HepG2 (cell line): ENCODE measurements at regions not wholly inside any gene's neighbourhood (a gene's known extent, or its start where the extent isn't known, plus 50 kb on each side); places are given as distances from the start of the nearest gene placed in this dataset.

Experiments used
- ARNTL ChIP-seq: sonication (generic); formaldehyde crosslinking; IDR thresholded peaks from 2 replicates; pipeline ENCODE4 v1.4.0; 2020; ENCODE audit warnings: mild to moderate bottlenecking, missing genetic modification reagents
- ETV5 ChIP-seq: IDR thresholded peaks from 2 replicates; pipeline ENCODE4 v1.6.1; 2018; ENCODE audit warnings: missing biosample characterization, missing genetic modification reagents, inconsistent platforms, borderline replicate concordance
- GABPA ChIP-seq, 2 experiments: IDR thresholded peaks; 2 replicates each; pipeline ENCODE4 v1.6.1; 2011 to 2016; ENCODE audit warnings: low read depth in 2 of 2, low read length in 1 of 2, missing biosample characterization in 1 of 2, missing genetic modification characterization in 1 of 2
- HHEX ChIP-seq: IDR thresholded peaks from 2 replicates; pipeline ENCODE4 v1.6.1; 2016; ENCODE audit warnings: control low read depth
- MXI1 ChIP-seq: IDR thresholded peaks from 3 replicates; pipeline ENCODE4 v1.6.1; 2012; ENCODE audit warnings: low read depth, low read length, inconsistent platforms, borderline replicate concordance
- NFE2L1 ChIP-seq: sonication (generic); formaldehyde crosslinking; IDR thresholded peaks from 2 replicates; pipeline ENCODE4 v1.4.0; 2020; ENCODE audit warnings: missing genetic modification reagents, mild to moderate bottlenecking, borderline replicate concordance
- NR2F2 ChIP-seq: IDR thresholded peaks from 2 replicates; pipeline ENCODE4 v1.6.1; 2012; ENCODE audit warnings: low read depth, inconsistent platforms, borderline replicate concordance
- PREB ChIP-seq: sonication (generic); formaldehyde crosslinking; IDR thresholded peaks from 2 replicates; pipeline ENCODE4 v1.4.0; 2020; ENCODE audit warnings: missing genetic modification reagents
- RARA ChIP-seq: IDR thresholded peaks from 2 replicates; pipeline ENCODE4 v1.6.1; 2016; ENCODE audit warnings: missing genetic modification reagents, missing compliant biosample characterization
- SIN3B ChIP-seq: fragments of 150-350 bp; IDR thresholded peaks from 2 replicates; pipeline ENCODE4 v1.6.1; 2014; ENCODE audit warnings: low read length
- SOX6 ChIP-seq, 2 experiments: fragments of 450-650 bp in 1 of 2; sonication (generic) in 1 of 2; formaldehyde crosslinking in 1 of 2; IDR thresholded peaks; 2 replicates each; pipeline versions ENCODE4 v1.4.0 to v1.6.1; 2017 to 2020; ENCODE audit warnings: antibody characterized with exemption in 1 of 2, mild to moderate bottlenecking in 1 of 2, missing genetic modification reagents in 1 of 2
- TEAD3 ChIP-seq: optimal IDR thresholded peaks from 2 replicates; pipeline ENCODE3; 2016; ENCODE audit warnings: borderline replicate concordance
- TFDP1 ChIP-seq: IDR thresholded peaks from 2 replicates; pipeline ENCODE4 v1.6.1; 2016; ENCODE audit warnings: missing compliant biosample characterization, missing genetic modification reagents, borderline replicate concordance
- ZNF142 ChIP-seq: sonication (generic); formaldehyde crosslinking; IDR thresholded peaks from 2 replicates; pipeline ENCODE4 v1.4.0; 2020; ENCODE audit warnings: missing genetic modification reagents
- ZSCAN31 ChIP-seq: sonication (generic); formaldehyde crosslinking; IDR thresholded peaks from 2 replicates; pipeline ENCODE4 v1.5.0; 2020; ENCODE audit warnings: low read depth, mild to moderate bottlenecking, missing genetic modification reagents
- TF ChIP-seq, protein P1 (sequence below): sonication (generic); formaldehyde crosslinking; IDR thresholded peaks from 2 replicates; pipeline ENCODE4 v1.4.0; 2020; ENCODE audit warnings: mild to moderate bottlenecking, missing genetic modification reagents, borderline replicate concordance

- TF ChIP-seq ARNTL (CRISPR knock-in tag) (0 out of 2 replicates have a peak, but pooled peaks have one; percentile 5), NFE2L1 (CRISPR knock-in tag) (no peak), NR2F2 (peak; percentile 96), PREB (CRISPR knock-in tag) (no peak), MXI1 (no peak), HHEX (peak; percentile 96), RARA (peak; percentile 67), SOX6 (IDR thresholded peaks at IDR 0.05) (no peak), SOX6 (CRISPR knock-in tag; IDR thresholded peaks at IDR 0.05) (peak; percentile 51; the same call in 1 of the 2 replicates), ETV5 (CRISPR knock-in tag) (peak; percentile 76; the same call in 1 of the 2 replicates), GABPA (IDR thresholded peaks at IDR 0.05; ENCODE audit: low read depth, low read length) (no peak), GABPA (CRISPR knock-in tag; IDR thresholded peaks at IDR 0.05; ENCODE audit: low read depth) (peak; percentile 40; the same call in 1 of the 2 replicates), TEAD3 (peak; percentile 18), ZNF142 (no peak), ZSCAN31 (no peak), SIN3B (no peak), TFDP1 (no peak)
- TF ChIP-seq, protein P1, sequence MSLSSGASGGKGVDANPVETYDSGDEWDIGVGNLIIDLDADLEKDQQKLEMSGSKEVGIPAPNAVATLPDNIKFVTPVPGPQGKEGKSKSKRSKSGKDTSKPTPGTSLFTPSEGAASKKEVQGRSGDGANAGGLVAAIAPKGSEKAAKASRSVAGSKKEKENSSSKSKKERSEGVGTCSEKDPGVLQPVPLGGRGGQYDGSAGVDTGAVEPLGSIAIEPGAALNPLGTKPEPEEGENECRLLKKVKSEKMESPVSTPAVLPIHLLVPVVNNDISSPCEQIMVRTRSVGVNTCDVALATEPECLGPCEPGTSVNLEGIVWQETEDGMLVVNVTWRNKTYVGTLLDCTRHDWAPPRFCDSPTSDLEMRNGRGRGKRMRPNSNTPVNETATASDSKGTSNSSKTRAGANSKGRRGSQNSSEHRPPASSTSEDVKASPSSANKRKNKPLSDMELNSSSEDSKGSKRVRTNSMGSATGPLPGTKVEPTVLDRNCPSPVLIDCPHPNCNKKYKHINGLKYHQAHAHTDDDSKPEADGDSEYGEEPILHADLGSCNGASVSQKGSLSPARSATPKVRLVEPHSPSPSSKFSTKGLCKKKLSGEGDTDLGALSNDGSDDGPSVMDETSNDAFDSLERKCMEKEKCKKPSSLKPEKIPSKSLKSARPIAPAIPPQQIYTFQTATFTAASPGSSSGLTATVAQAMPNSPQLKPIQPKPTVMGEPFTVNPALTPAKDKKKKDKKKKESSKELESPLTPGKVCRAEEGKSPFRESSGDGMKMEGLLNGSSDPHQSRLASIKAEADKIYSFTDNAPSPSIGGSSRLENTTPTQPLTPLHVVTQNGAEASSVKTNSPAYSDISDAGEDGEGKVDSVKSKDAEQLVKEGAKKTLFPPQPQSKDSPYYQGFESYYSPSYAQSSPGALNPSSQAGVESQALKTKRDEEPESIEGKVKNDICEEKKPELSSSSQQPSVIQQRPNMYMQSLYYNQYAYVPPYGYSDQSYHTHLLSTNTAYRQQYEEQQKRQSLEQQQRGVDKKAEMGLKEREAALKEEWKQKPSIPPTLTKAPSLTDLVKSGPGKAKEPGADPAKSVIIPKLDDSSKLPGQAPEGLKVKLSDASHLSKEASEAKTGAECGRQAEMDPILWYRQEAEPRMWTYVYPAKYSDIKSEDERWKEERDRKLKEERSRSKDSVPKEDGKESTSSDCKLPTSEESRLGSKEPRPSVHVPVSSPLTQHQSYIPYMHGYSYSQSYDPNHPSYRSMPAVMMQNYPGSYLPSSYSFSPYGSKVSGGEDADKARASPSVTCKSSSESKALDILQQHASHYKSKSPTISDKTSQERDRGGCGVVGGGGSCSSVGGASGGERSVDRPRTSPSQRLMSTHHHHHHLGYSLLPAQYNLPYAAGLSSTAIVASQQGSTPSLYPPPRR (CRISPR knock-in tag), result peak; percentile 93
Measured at GRCh38 chr6:169915769-169916550, 164.5 kb downstream of the ERMARD start (continued).
